K562 (cell line): ENCODE measurements at regions not wholly inside any gene's neighbourhood (a gene's known extent, or its start where the extent isn't known, plus 50 kb on each side); places are given as distances from the start of the nearest gene placed in this dataset.

Experiments used
- ATAC-seq: fragments of 200-7000 bp; cut with Tn5 transposase; 3 replicates; pipeline ENCODE4 v1.9.1; 2020; ENCODE audit warnings: moderate library complexity
- BruUV-seq: library from RNA; stranded (reverse); fragments of 400-500 nt; replicated peaks from 2 replicates; lab custom pipeline; 2021; lab: Mats Ljungman, UMichigan
- CTCF ChIA-PET: fragments of 300-600 bp; formaldehyde crosslinking; extraction: SDS; loops from one replicate; lab custom pipeline; 2021; ENCODE audit warnings: low intra/inter-chr PET ratio; lab: Yijun Ruan, JAX
- POLR2A ChIA-PET: fragments of 300-600, 350-650 bp; sonication (Branson Sonifier 250); formaldehyde crosslinking; extraction: SDS; loops from one replicate; lab custom pipeline; 2021; ENCODE audit warnings: antibody characterized with exemption, inconsistent platforms; lab: Yijun Ruan, JAX
- DNase-seq, 4 experiments: peaks; one replicate each; pipeline versions ENCODE4 v3.0.0 to v3.0.0-alpha.2; 2011 to 2018; ENCODE audit warnings: low spot score in 3 of 4, mixed read lengths in 3 of 4; ENCODE audit errors: extremely low read depth in 1 of 4
- FAIRE-seq: peaks from 2 replicates; lab custom pipeline; 2011; peaks lifted over from hg19 to GRCh38; lab: Jason Lieb, UNC
- H2AFZ ChIP-seq: 2 replicates; pipeline ENCODE4 v1.6.0; 2011; ENCODE audit warnings: low read depth, low read length, control low read depth, inconsistent platforms
- H3K27ac ChIP-seq: fragments of 200-600 bp; 3 replicates; pipeline ENCODE4 v1.8.0; 2011; ENCODE audit warnings: low read depth, mild to moderate bottlenecking, control low read depth, inconsistent platforms, low read length, moderate library complexity, mixed read lengths; ENCODE audit errors: extremely low read depth
- H3K27me3 ChIP-seq, 2 experiments: fragments of 300-600 bp in 1 of 2; 2 replicates in 1 of 2; 3 replicates in 1 of 2; pipeline versions ENCODE4 v1.6.0 to v1.8.0; 2011; ENCODE audit warnings: inconsistent platforms in 2 of 2, low read length in 2 of 2, mild to moderate bottlenecking in 1 of 2, mixed read lengths in 1 of 2, moderate library complexity in 1 of 2; ENCODE audit not compliant: control insufficient read depth in 2 of 2, insufficient read depth in 2 of 2
- H3K36me3 ChIP-seq: fragments of 300-600 bp; 3 replicates; pipeline ENCODE4 v1.8.0; 2011; ENCODE audit warnings: mild to moderate bottlenecking, low read length, inconsistent platforms; ENCODE audit not compliant: control insufficient read depth, insufficient read depth
- H3K4me1 ChIP-seq, 2 experiments: fragments of 200-600 bp in 1 of 2; replicated peaks in 1 of 2; 2 replicates in 1 of 2; 3 replicates in 1 of 2; pipeline versions ENCODE4 v1.5.1 to v1.8.0; 2011; ENCODE audit warnings: inconsistent platforms in 2 of 2, low read length in 2 of 2, mild to moderate bottlenecking in 1 of 2, mixed read lengths in 1 of 2, moderate library complexity in 1 of 2; ENCODE audit not compliant: control insufficient read depth in 2 of 2, insufficient read depth in 2 of 2
- H3K4me2 ChIP-seq: 2 replicates; pipeline ENCODE4 v1.6.1; 2011; ENCODE audit warnings: low read length, control low read depth, inconsistent platforms, mixed read lengths; ENCODE audit not compliant: insufficient read depth
- H3K4me3 ChIP-seq: fragments of 200-600 bp; sonication (generic), shearing (Covaris generic); 2 replicates; pipeline ENCODE4 v1.5.1; 2016; ENCODE audit warnings: control low read depth, inconsistent platforms
- H3K79me2 ChIP-seq: fragments of 200-600 bp; 3 replicates; pipeline ENCODE4 v1.8.0; 2011; ENCODE audit warnings: low read length, inconsistent platforms; ENCODE audit not compliant: control insufficient read depth, insufficient read depth
- H3K9ac ChIP-seq, 2 experiments: 2 replicates each; pipeline versions ENCODE4 v1.6.0 to v1.6.1; 2011; ENCODE audit warnings: low read depth in 2 of 2, low read length in 2 of 2, control low read depth in 1 of 2, inconsistent platforms in 1 of 2, mild to moderate bottlenecking in 1 of 2, mixed read lengths in 1 of 2; ENCODE audit not compliant: insufficient read depth in 1 of 2
- H3K9me1 ChIP-seq: one replicate; pipeline ENCODE4 v1.6.0; 2011; ENCODE audit warnings: inconsistent platforms, mild to moderate bottlenecking, low read length, moderate library complexity; ENCODE audit not compliant: control insufficient read depth, insufficient read depth
- H3K9me3 ChIP-seq: replicated peaks from 2 replicates; pipeline ENCODE4 v1.5.1; 2011; ENCODE audit warnings: low read depth, low read length, inconsistent platforms; ENCODE audit not compliant: control insufficient read depth, insufficient read depth
- H4K20me1 ChIP-seq: replicated peaks from 2 replicates; pipeline ENCODE4 v1.6.1; 2011; ENCODE audit warnings: low read length, inconsistent platforms, mixed read lengths; ENCODE audit not compliant: control insufficient read depth, insufficient read depth
- ARID4B ChIP-seq: sonication (generic); formaldehyde crosslinking; IDR thresholded peaks from 2 replicates; pipeline ENCODE4 v1.8.0; 2022; ENCODE audit warnings: mild to moderate bottlenecking, missing genetic modification reagents
- CHD2 ChIP-seq: IDR thresholded peaks from 2 replicates; pipeline ENCODE4 v1.6.1; 2011; ENCODE audit warnings: low read depth, low read length
- CREBBP ChIP-seq: IDR thresholded peaks from one replicate; pipeline ENCODE4 v1.6.1; 2012; ENCODE audit warnings: low read depth, mild to moderate bottlenecking, control low read depth, inconsistent platforms, low read length
- ELF2 ChIP-seq: fragments of 250-450 bp; sonication (Bioruptor Pico); IDR thresholded peaks from 2 replicates; pipeline ENCODE4 v1.5.0; 2021; ENCODE audit warnings: mild to moderate bottlenecking
- ETS1 ChIP-seq: conservative IDR thresholded peaks from 2 replicates; pipeline ENCODE4 v1.6.1; 2011; ENCODE audit warnings: low read depth, mild to moderate bottlenecking, low read length; ENCODE audit not compliant: control insufficient read depth
- MED1 ChIP-seq: sonication (generic); formaldehyde crosslinking; IDR thresholded peaks from 2 replicates; pipeline ENCODE4 v1.8.1; 2023; ENCODE audit warnings: missing genetic modification reagents, borderline replicate concordance
- PHF21A ChIP-seq: fragments of 450-650 bp; IDR thresholded peaks from 2 replicates; pipeline ENCODE4 v1.6.1; 2017; ENCODE audit warnings: low read depth, borderline replicate concordance
- RBFOX2 ChIP-seq: fragments of 200-400 bp; formaldehyde crosslinking; IDR thresholded peaks from 2 replicates; pipeline ENCODE4 v1.6.1; 2017; ENCODE audit warnings: low read depth, mild to moderate bottlenecking, low read length, moderate library complexity
- SMAD3 ChIP-seq: fragments of 450-650 bp; formaldehyde crosslinking; conservative IDR thresholded peaks from 2 replicates; pipeline ENCODE4 v1.4.0; 2020; ENCODE audit warnings: mild to moderate bottlenecking
- YY1 ChIP-seq, 3 experiments: IDR thresholded peaks; 2 replicates each; pipeline ENCODE4 v1.6.1; 2011; ENCODE audit warnings: low read length in 2 of 3, mild to moderate bottlenecking in 2 of 3, moderate library complexity in 2 of 3, borderline replicate concordance in 1 of 3, control low read depth in 1 of 3, low read depth in 1 of 3; ENCODE audit not compliant: insufficient read depth in 3 of 3, insufficient replicate concordance in 2 of 3, control insufficient read depth in 1 of 3, insufficient read length in 1 of 3; ENCODE audit errors: extremely low read depth in 1 of 3
- in situ Hi-C: fragments of 300-500 bp; cut with MboI; formaldehyde crosslinking; loops from 4 replicates; pipeline ENCODE4 v1.15.0; 2018; ENCODE audit warnings: inconsistent platforms, mixed read lengths
- intact Hi-C: fragments of 100-400 bp; cut with micrococcal nuclease; formaldehyde crosslinking; loops from 2 replicates; pipeline ENCODE4 v1.14.2; 2022
- TF ChIP-seq, protein P1 (sequence below): IDR thresholded peaks from 3 replicates; pipeline ENCODE4 v1.6.1; 2011; ENCODE audit warnings: borderline replicate concordance, mild to moderate bottlenecking, moderate library complexity; ENCODE audit not compliant: insufficient read length; ENCODE audit errors: extremely low read depth

GRCh38 chr11:81342966-81343365 is 1390.7 kb downstream of the FAM181B start:
- no peak for ATAC-seq
- no peaks in the 10 kb centered on the region for H3K4me1 ChIP-seq
- H3K36me3 ChIP-seq: no peaks in the 10 kb centered on the region
- in situ Hi-C loops (no loop called here), intact Hi-C loops (no loop called here)
- H3K9me3 ChIP-seq: no peaks in the 10 kb centered on the region
- ChIA-PET POLR2A (no interaction called here), CTCF (no interaction called here)
- H3K4me2 ChIP-seq: no peak overlapping the region
- H4K20me1 ChIP-seq: no peaks in the 10 kb centered on the region
- BruUV-seq: no TSS peak
- H3K9ac ChIP-seq: no peak overlapping the region
- no peaks in the 10 kb centered on the region for H3K79me2 ChIP-seq
- DNase-seq: no peak
- FAIRE-seq: no peak
- H2AFZ ChIP-seq: no peak overlapping the region
- no peak overlapping the region for H3K4me3 ChIP-seq
- no peaks in the 10 kb centered on the region for H3K27me3 ChIP-seq
- H3K27ac ChIP-seq: no peak overlapping the region
- no peaks in the 10 kb centered on the region for H3K9me1 ChIP-seq
- TF ChIP-seq YY1 (IDR thresholded peaks at IDR 0.05; ENCODE audit: borderline replicate concordance in 1 of 3, control insufficient read depth in 1 of 3, extremely low read depth in 1 of 3, insufficient read depth in 3 of 3, insufficient read length in 1 of 3, insufficient replicate concordance in 2 of 3, low read depth in 1 of 3, low read length in 2 of 3): no peak
- TF ChIP-seq, protein P1, sequence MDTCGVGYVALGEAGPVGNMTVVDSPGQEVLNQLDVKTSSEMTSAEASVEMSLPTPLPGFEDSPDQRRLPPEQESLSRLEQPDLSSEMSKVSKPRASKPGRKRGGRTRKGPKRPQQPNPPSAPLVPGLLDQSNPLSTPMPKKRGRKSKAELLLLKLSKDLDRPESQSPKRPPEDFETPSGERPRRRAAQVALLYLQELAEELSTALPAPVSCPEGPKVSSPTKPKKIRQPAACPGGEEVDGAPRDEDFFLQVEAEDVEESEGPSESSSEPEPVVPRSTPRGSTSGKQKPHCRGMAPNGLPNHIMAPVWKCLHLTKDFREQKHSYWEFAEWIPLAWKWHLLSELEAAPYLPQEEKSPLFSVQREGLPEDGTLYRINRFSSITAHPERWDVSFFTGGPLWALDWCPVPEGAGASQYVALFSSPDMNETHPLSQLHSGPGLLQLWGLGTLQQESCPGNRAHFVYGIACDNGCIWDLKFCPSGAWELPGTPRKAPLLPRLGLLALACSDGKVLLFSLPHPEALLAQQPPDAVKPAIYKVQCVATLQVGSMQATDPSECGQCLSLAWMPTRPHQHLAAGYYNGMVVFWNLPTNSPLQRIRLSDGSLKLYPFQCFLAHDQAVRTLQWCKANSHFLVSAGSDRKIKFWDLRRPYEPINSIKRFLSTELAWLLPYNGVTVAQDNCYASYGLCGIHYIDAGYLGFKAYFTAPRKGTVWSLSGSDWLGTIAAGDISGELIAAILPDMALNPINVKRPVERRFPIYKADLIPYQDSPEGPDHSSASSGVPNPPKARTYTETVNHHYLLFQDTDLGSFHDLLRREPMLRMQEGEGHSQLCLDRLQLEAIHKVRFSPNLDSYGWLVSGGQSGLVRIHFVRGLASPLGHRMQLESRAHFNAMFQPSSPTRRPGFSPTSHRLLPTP: no peak
- no peak for TF ChIP-seq CREBBP
- no peak for TF ChIP-seq ELF2 (CRISPR knock-in tag)
- TF ChIP-seq PHF21A: no peak
- TF ChIP-seq CHD2: no peak
- no peak for TF ChIP-seq ETS1
- TF ChIP-seq ARID4B: no peak
- no peak for TF ChIP-seq MED1
- no peak for TF ChIP-seq RBFOX2
- TF ChIP-seq SMAD3 (CRISPR knock-in tag): no peak
